Endothelial cell (in vitro differentiated cells): ENCODE measurements at regions not wholly inside any gene's neighbourhood (a gene's known extent, or its start where the extent isn't known, plus 50 kb on each side); places are given as distances from the start of the nearest gene placed in this dataset.

Experiments used
- DNase-seq: peaks from one replicate; pipeline ENCODE4 v3.0.0; 2021; ENCODE audit warnings: low spot score
- H3K27ac Mint-ChIP-seq: one replicate; pipeline ENCODE4 v1.8.0; 2021; ENCODE audit warnings: mixed read lengths, inconsistent platforms; ENCODE audit not compliant: unreplicated experiment
- H3K27me3 Mint-ChIP-seq: one replicate; pipeline ENCODE4 v1.8.0; 2021; ENCODE audit warnings: mild to moderate bottlenecking, moderate library complexity, mixed read lengths, inconsistent platforms; ENCODE audit not compliant: unreplicated experiment
- H3K36me3 Mint-ChIP-seq: one replicate; pipeline ENCODE4 v1.8.0; 2021; ENCODE audit warnings: mild to moderate bottlenecking, low read depth, mixed read lengths, inconsistent platforms; ENCODE audit not compliant: unreplicated experiment
- H3K4me1 Mint-ChIP-seq: one replicate; pipeline ENCODE4 v1.8.0; 2021; ENCODE audit warnings: mild to moderate bottlenecking, mixed read lengths, inconsistent platforms; ENCODE audit not compliant: unreplicated experiment
- H3K4me3 Mint-ChIP-seq: one replicate; pipeline ENCODE4 v1.8.0; 2021; ENCODE audit warnings: mild to moderate bottlenecking, mixed read lengths, inconsistent platforms; ENCODE audit not compliant: unreplicated experiment
- H3K9me3 Mint-ChIP-seq: one replicate; pipeline ENCODE4 v1.8.0; 2021; ENCODE audit warnings: mixed read lengths, inconsistent platforms; ENCODE audit not compliant: unreplicated experiment
- CTCF ChIP-seq: fragments of 200-600 bp; sonication (generic); IDR thresholded peaks from one replicate; pipeline ENCODE4 v1.5.0; 2021; ENCODE audit warnings: antibody characterized with exemption; ENCODE audit not compliant: unreplicated experiment

DNA sequence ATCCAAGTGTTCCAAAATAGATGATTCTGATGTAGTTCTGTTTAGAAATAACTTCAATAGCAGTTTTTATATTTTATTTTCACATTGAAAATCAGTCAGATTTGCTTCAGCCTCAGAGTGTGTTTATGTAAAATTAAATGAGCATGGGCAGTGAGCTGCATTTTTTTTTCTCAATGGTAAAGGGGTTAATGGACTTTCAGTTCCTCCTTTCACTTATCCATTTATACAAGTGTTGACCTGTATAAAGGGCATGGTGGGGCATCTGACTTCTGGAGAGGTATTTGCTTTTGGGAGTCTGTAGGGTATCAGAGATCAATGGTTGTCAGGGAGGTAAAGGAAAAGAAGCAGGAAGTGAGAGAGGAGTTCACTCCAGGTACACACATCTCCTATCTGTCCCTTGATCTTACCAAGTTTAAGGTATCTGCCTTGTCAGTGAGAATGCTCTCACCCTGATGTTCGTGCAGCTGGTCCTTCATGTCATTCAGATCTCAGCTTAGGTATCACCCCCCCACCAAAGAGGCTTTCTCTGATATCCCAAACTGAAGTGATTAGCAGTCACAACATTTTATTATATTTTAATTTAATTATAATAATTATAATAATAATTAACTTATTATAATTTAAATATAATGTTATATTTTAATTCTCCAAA lies 181.6 kb upstream of the LMNTD1 start:
- no peak for DNase-seq
- TF ChIP-seq CTCF = no peak
- peaks cover 2% of the 10 kb centered on the region for H3K4me1 Mint-ChIP-seq
- peaks cover 5% of the 10 kb centered on the region for H3K9me3 Mint-ChIP-seq
- H3K36me3 Mint-ChIP-seq = peaks cover 5% of the 10 kb centered on the region
- H3K27ac Mint-ChIP-seq = no peak overlapping the region
- no peaks in the 10 kb centered on the region for H3K27me3 Mint-ChIP-seq
- no peak overlapping the region for H3K4me3 Mint-ChIP-seq

- H3K36me3 Mint-ChIP-seq = peaks cover 5% of the 10 kb centered on the region
- no peak for TF ChIP-seq CTCF
Observed at GRCh38 chr12:25740617-25741016, 187.5 kb upstream of the LMNTD1 start.

GRCh38 chr12:25741917-25742316 lies 188.8 kb upstream of the LMNTD1 start:
- TF ChIP-seq CTCF = no peak
- Mint-ChIP-seq H3K36me3 (peaks cover 5% of the 10 kb centered on the region), H3K4me3 (no peak overlapping the region), H3K9me3 (peaks cover 5% of the 10 kb centered on the region), H3K4me1 (peaks cover 3% of the 10 kb centered on the region), H3K27me3 (no peaks in the 10 kb centered on the region), H3K27ac (no peak overlapping the region)
- DNase-seq = no peak

More at GRCh38 chr12:25740617-25741016, 187.5 kb upstream of the LMNTD1 start:
- H3K9me3 Mint-ChIP-seq = peaks cover 5% of the 10 kb centered on the region
- DNase-seq = no peak
- H3K4me3 Mint-ChIP-seq = no peak overlapping the region
- no peak overlapping the region for H3K27ac Mint-ChIP-seq
- H3K27me3 Mint-ChIP-seq = no peaks in the 10 kb centered on the region
- H3K4me1 Mint-ChIP-seq = peaks cover 3% of the 10 kb centered on the region

GRCh38 chr12:25743679-25744215 lies 190.7 kb upstream of the LMNTD1 start:
- no peak for DNase-seq
- TF ChIP-seq CTCF = no peak
- no peaks in the 10 kb centered on the region for H3K36me3 Mint-ChIP-seq
- H3K27ac Mint-ChIP-seq = no peak overlapping the region
- peaks cover 3% of the 10 kb centered on the region for H3K4me1 Mint-ChIP-seq
- H3K4me3 Mint-ChIP-seq = no peak overlapping the region
- H3K9me3 Mint-ChIP-seq = no peaks in the 10 kb centered on the region
- no peaks in the 10 kb centered on the region for H3K27me3 Mint-ChIP-seq

GRCh38 chr12:25744313-25744712 lies 191.2 kb upstream of the LMNTD1 start:
- no peaks in the 10 kb centered on the region for H3K27me3 Mint-ChIP-seq
- TF ChIP-seq CTCF = no peak

More at GRCh38 chr12:25744313-25744712, 191.2 kb upstream of the LMNTD1 start:
- Mint-ChIP-seq H3K36me3 (no peaks in the 10 kb centered on the region), H3K27ac (no peak overlapping the region), H3K4me1 (peaks cover 3% of the 10 kb centered on the region), H3K4me3 (no peak overlapping the region), H3K9me3 (no peaks in the 10 kb centered on the region)
- no peak for DNase-seq
